Ishikawa (cell line): ENCODE measurements at regions not wholly inside any gene's neighbourhood (a gene's known extent, or its start where the extent isn't known, plus 50 kb on each side); places are given as distances from the start of the nearest gene placed in this dataset.

Experiments used
- CEBPB ChIP-seq: IDR thresholded peaks from 2 replicates; pipeline ENCODE4 v1.6.1; 2012
- CREB1 ChIP-seq: IDR thresholded peaks from 2 replicates; pipeline ENCODE4 v1.6.1; 2012; ENCODE audit warnings: low read depth
- EGR1 ChIP-seq: IDR thresholded peaks from 2 replicates; pipeline ENCODE4 v1.6.1; 2012
- EP300 ChIP-seq: IDR thresholded peaks from 2 replicates; pipeline ENCODE4 v1.6.1; 2012; ENCODE audit warnings: borderline replicate concordance
- FOXM1 ChIP-seq: IDR thresholded peaks from 2 replicates; pipeline ENCODE4 v1.6.1; 2012; ENCODE audit warnings: low read depth, borderline replicate concordance
- NFIC ChIP-seq: IDR thresholded peaks from 2 replicates; pipeline ENCODE4 v1.6.1; 2012
- RAD21 ChIP-seq: IDR thresholded peaks from 2 replicates; pipeline ENCODE4 v1.6.1; 2012; ENCODE audit warnings: low read depth
- REST ChIP-seq: IDR thresholded peaks from 2 replicates; pipeline ENCODE4 v1.6.1; 2012; ENCODE audit warnings: low read depth, mild to moderate bottlenecking
- TAF1 ChIP-seq: IDR thresholded peaks from 2 replicates; pipeline ENCODE4 v1.6.1; 2012; ENCODE audit warnings: low read depth, mild to moderate bottlenecking
- TCF12 ChIP-seq: IDR thresholded peaks from 2 replicates; pipeline ENCODE4 v1.6.1; 2012; ENCODE audit warnings: low read depth
- TEAD4 ChIP-seq: IDR thresholded peaks from 2 replicates; pipeline ENCODE4 v1.6.1; 2012
- YY1 ChIP-seq: IDR thresholded peaks from 2 replicates; pipeline ENCODE4 v1.6.1; 2012; ENCODE audit warnings: low read depth
- ZBTB7A ChIP-seq: IDR thresholded peaks from 2 replicates; pipeline ENCODE4 v1.6.1; 2012; ENCODE audit warnings: low read depth
- TF ChIP-seq, protein P1 (sequence below): IDR thresholded peaks from 2 replicates; pipeline ENCODE4 v1.6.1; 2012
- TF ChIP-seq, protein P2 (sequence below): IDR thresholded peaks from 2 replicates; pipeline ENCODE4 v1.6.1; 2012

GRCh38 chr7:96624954-96625353 lies 84.7 kb downstream of the SEM1 start:
- TF ChIP-seq, protein P1, sequence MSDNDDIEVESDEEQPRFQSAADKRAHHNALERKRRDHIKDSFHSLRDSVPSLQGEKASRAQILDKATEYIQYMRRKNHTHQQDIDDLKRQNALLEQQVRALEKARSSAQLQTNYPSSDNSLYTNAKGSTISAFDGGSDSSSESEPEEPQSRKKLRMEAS = no peak

GRCh38 chr7:96621932-96622331 lies 87.7 kb downstream of the SEM1 start:
- TF ChIP-seq RAD21 (no peak), TAF1 (no peak), EP300 (no peak), NFIC (no peak), TCF12 (no peak), ZBTB7A (no peak), REST (no peak), EGR1 (no peak), CEBPB (no peak), YY1 (no peak), FOXM1 (no peak), CREB1 (no peak), TEAD4 (no peak)
- TF ChIP-seq, protein P1 = no peak
- TF ChIP-seq, protein P2, sequence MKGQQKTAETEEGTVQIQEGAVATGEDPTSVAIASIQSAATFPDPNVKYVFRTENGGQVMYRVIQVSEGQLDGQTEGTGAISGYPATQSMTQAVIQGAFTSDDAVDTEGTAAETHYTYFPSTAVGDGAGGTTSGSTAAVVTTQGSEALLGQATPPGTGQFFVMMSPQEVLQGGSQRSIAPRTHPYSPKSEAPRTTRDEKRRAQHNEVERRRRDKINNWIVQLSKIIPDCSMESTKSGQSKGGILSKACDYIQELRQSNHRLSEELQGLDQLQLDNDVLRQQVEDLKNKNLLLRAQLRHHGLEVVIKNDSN = no peak

GRCh38 chr7:96614154-96614867 lies 95.3 kb downstream of the SEM1 start:
- no peak for TF ChIP-seq RAD21
- TF ChIP-seq EP300 = no peak
- TF ChIP-seq YY1 = no peak
- TF ChIP-seq, protein P2 = no peak
- no peak for TF ChIP-seq TCF12
- TF ChIP-seq REST = no peak
- no peak for TF ChIP-seq FOXM1
- no peak for TF ChIP-seq CEBPB
- TF ChIP-seq NFIC = no peak
- TF ChIP-seq EGR1 = no peak
- TF ChIP-seq CREB1 = no peak
- TF ChIP-seq, protein P1 = no peak
- TF ChIP-seq TEAD4 = no peak

DNA sequence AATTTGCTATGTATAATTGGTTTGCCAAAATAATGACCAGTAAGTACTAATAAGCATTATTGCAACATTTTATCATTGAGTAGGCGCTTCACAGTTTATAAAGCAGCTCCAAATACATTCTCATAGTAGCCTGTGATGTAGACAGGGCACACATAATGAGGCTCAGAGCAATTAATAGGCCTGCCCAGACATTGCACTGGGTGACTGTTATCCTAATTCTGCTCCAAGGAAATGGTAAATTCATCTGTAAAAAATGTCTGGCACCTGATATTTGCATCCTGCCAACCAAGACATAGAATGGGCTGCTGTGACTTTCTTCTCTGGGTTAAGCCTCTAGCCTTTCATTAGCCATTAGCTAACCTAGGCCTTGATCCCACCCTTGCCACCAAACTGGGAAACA lies 97.6 kb downstream of the SEM1 start:
- TF ChIP-seq EGR1 = no peak
- TF ChIP-seq TEAD4 = no peak
- TF ChIP-seq FOXM1 = no peak
- TF ChIP-seq CREB1 = no peak
- TF ChIP-seq TAF1 = no peak
- TF ChIP-seq NFIC = no peak
- no peak for TF ChIP-seq REST
- no peak for TF ChIP-seq CEBPB
- TF ChIP-seq ZBTB7A = no peak
- TF ChIP-seq, protein P2 = no peak
- TF ChIP-seq, protein P1 = no peak
- no peak for TF ChIP-seq YY1
- no peak for TF ChIP-seq TCF12
- no peak for TF ChIP-seq RAD21
- TF ChIP-seq EP300 = no peak
